Esophagus muscularis mucosa (tissue), 4 donors: ENCODE measurements at regions not wholly inside any gene's neighbourhood (a gene's known extent, or its start where the extent isn't known, plus 50 kb on each side); places are given as distances from the start of the nearest gene placed in this dataset.

Experiments used
- EP300 ChIP-seq: sonication (generic); formaldehyde crosslinking; IDR thresholded peaks from one replicate; pipeline ENCODE4 v1.6.1; 2017; ENCODE audit warnings: antibody characterized with exemption
- POLR2AphosphoS5 ChIP-seq, 2 donors: sonication (generic); formaldehyde crosslinking; IDR thresholded peaks; one replicate each; pipeline ENCODE4 v1.6.1; 2017; ENCODE audit warnings: antibody characterized with exemption in 2 of 2
- TF ChIP-seq, protein P1 (sequence below), 3 experiments: fragments of 200-600 bp in 2 of 3; fragments of 450-650 bp in 1 of 3; sonication (generic) in 2 of 3; IDR thresholded peaks; one replicate each; pipeline ENCODE4 v1.5.1; 2017 to 2019; ENCODE audit warnings: antibody characterized with exemption in 3 of 3, mild to moderate bottlenecking in 2 of 3, moderate library complexity in 1 of 3

DNA sequence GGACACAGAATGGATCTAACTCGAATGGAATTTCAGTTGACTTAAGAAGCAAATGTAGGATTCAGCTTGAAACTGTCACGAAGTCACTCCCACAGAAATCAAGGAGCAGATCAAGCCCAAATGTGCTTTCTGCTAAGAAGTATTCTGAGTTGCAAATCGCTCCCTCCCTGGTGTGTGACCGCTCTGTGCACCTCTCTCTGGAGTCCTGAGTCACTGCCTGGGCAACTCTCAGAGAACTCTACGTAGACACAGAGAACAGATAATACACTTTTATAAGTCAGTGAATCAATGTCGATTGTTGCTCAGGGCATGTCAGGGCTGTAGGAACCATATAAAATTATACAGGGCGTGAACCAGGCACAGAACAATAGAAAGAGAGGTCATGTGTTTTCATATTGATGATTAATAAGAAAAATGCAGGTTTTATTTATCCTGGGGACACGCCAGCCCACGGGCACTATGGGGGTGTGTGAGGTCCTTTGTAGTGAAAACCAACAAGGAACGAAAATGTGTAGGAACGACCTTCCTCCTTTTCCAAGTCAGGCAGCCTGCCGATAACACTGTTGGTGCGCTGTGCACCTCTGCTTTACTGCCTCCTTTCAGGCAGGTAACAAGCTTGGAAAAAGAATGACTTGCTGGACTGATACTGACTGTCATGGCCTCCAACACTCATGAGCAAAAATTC, 248.1 kb upstream of the FOXQ1 start:
- TF ChIP-seq EP300 (no peak), POLR2AphosphoS5 (IDR thresholded peaks at IDR 0.05) (no peak)
- TF ChIP-seq, protein P1, sequence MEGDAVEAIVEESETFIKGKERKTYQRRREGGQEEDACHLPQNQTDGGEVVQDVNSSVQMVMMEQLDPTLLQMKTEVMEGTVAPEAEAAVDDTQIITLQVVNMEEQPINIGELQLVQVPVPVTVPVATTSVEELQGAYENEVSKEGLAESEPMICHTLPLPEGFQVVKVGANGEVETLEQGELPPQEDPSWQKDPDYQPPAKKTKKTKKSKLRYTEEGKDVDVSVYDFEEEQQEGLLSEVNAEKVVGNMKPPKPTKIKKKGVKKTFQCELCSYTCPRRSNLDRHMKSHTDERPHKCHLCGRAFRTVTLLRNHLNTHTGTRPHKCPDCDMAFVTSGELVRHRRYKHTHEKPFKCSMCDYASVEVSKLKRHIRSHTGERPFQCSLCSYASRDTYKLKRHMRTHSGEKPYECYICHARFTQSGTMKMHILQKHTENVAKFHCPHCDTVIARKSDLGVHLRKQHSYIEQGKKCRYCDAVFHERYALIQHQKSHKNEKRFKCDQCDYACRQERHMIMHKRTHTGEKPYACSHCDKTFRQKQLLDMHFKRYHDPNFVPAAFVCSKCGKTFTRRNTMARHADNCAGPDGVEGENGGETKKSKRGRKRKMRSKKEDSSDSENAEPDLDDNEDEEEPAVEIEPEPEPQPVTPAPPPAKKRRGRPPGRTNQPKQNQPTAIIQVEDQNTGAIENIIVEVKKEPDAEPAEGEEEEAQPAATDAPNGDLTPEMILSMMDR (IDR thresholded peaks at IDR 0.05) = no peak
